ENCODE measurements at regions not wholly inside any gene's neighbourhood (a gene's known extent, or its start where the extent isn't known, plus 50 kb on each side); places are given as distances from the start of the nearest gene placed in this dataset.

DNA sequence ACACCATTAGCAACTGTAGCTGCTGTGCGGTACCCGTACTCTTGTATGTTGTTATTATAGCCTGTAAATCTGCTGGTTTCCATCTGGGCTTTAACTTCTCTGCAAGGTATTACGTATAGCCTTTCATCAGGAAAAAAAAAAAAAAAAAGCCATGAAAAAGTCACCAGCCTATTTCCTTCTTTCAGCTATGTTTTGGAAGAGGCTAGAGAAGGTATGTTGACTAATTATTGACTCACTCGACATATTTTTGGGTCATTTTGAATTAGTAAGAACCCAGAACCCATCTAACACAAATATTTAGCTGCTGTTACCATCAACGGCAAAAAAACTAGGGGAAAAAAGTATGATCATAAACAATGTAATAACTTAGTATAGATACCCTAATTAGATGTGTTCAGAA, 1395.6 kb downstream of the SUCLG1 start:
- H3K4me2 ChIP-seq (ENCODE audit: low read length): no peak overlapping the region
- no peak for TF ChIP-seq EZH2phosphoT487 (IDR thresholded peaks at IDR 0.05; ENCODE audit: borderline replicate concordance, low read length)
- TF ChIP-seq, protein P1, sequence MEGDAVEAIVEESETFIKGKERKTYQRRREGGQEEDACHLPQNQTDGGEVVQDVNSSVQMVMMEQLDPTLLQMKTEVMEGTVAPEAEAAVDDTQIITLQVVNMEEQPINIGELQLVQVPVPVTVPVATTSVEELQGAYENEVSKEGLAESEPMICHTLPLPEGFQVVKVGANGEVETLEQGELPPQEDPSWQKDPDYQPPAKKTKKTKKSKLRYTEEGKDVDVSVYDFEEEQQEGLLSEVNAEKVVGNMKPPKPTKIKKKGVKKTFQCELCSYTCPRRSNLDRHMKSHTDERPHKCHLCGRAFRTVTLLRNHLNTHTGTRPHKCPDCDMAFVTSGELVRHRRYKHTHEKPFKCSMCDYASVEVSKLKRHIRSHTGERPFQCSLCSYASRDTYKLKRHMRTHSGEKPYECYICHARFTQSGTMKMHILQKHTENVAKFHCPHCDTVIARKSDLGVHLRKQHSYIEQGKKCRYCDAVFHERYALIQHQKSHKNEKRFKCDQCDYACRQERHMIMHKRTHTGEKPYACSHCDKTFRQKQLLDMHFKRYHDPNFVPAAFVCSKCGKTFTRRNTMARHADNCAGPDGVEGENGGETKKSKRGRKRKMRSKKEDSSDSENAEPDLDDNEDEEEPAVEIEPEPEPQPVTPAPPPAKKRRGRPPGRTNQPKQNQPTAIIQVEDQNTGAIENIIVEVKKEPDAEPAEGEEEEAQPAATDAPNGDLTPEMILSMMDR (IDR thresholded peaks at IDR 0.05; ENCODE audit: low read depth, low read length, poor library complexity, severe bottlenecking): no peak
- H3K36me3 ChIP-seq (ENCODE audit: control insufficient read depth, low read length): no peaks in the 10 kb centered on the region
- no peak overlapping the region for H3K27ac ChIP-seq (ENCODE audit: low read depth, low read length)
- H4K20me1 ChIP-seq (ENCODE audit: control insufficient read depth, insufficient read depth, low read depth, low read length): no peaks in the 10 kb centered on the region
- no peaks in the 10 kb centered on the region for H3K27me3 ChIP-seq (ENCODE audit: control insufficient read depth, low read length)
- no peaks in the 10 kb centered on the region for H3F3A ChIP-seq (ENCODE audit: control insufficient read depth, insufficient read depth)
- H3K4me1 ChIP-seq (ENCODE audit: control insufficient read depth, low read length): no peaks in the 10 kb centered on the region
- H3K4me3 ChIP-seq (ENCODE audit: low read length): no peak overlapping the region
- no peaks in the 10 kb centered on the region for H3K9me3 ChIP-seq (ENCODE audit: control insufficient read depth, insufficient read depth, low read length)
- no peaks in the 10 kb centered on the region for H3K79me2 ChIP-seq (ENCODE audit: control insufficient read depth, low read length)
- H3K9me2 ChIP-seq (replicated peaks; ENCODE audit: control insufficient read depth, low read length): no peaks in the 10 kb centered on the region

GRCh38 chr2:83058683-83059082, 1400.4 kb downstream of the SUCLG1 start:
- Histone ChIP-seq H3K79me2 (ENCODE audit: control insufficient read depth, low read length) (no peaks in the 10 kb centered on the region), H3K27ac (ENCODE audit: low read depth, low read length) (no peak overlapping the region), H3K27me3 (ENCODE audit: control insufficient read depth, low read length) (no peaks in the 10 kb centered on the region), H3F3A (ENCODE audit: control insufficient read depth, insufficient read depth) (no peaks in the 10 kb centered on the region), H3K4me1 (ENCODE audit: control insufficient read depth, low read length) (no peaks in the 10 kb centered on the region), H3K36me3 (ENCODE audit: control insufficient read depth, low read length) (no peaks in the 10 kb centered on the region), H3K9me2 (replicated peaks; ENCODE audit: control insufficient read depth, low read length) (no peaks in the 10 kb centered on the region), H3K4me2 (ENCODE audit: low read length) (no peak overlapping the region), H3K4me3 (ENCODE audit: low read length) (no peak overlapping the region), H3K9me3 (ENCODE audit: control insufficient read depth, insufficient read depth, low read length) (no peaks in the 10 kb centered on the region), H4K20me1 (ENCODE audit: control insufficient read depth, insufficient read depth, low read depth, low read length) (no peaks in the 10 kb centered on the region)
- TF ChIP-seq EZH2phosphoT487 (IDR thresholded peaks at IDR 0.05; ENCODE audit: borderline replicate concordance, low read length): no peak
- TF ChIP-seq, protein P1 (IDR thresholded peaks at IDR 0.05; ENCODE audit: low read depth, low read length, poor library complexity, severe bottlenecking): no peak

- no peaks in the 10 kb centered on the region for H3K4me1 ChIP-seq (ENCODE audit: control insufficient read depth, low read length)
- H3F3A ChIP-seq (ENCODE audit: control insufficient read depth, insufficient read depth): no peaks in the 10 kb centered on the region
- H3K9me3 ChIP-seq (ENCODE audit: control insufficient read depth, insufficient read depth, low read length): no peaks in the 10 kb centered on the region
- TF ChIP-seq, protein P1 (IDR thresholded peaks at IDR 0.05; ENCODE audit: low read depth, low read length, poor library complexity, severe bottlenecking): no peak
- TF ChIP-seq EZH2phosphoT487 (IDR thresholded peaks at IDR 0.05; ENCODE audit: borderline replicate concordance, low read length): no peak
- no peaks in the 10 kb centered on the region for H3K27me3 ChIP-seq (ENCODE audit: control insufficient read depth, low read length)
- H3K36me3 ChIP-seq (ENCODE audit: control insufficient read depth, low read length): no peaks in the 10 kb centered on the region
- H3K9me2 ChIP-seq (replicated peaks; ENCODE audit: control insufficient read depth, low read length): no peaks in the 10 kb centered on the region
- H3K79me2 ChIP-seq (ENCODE audit: control insufficient read depth, low read length): no peaks in the 10 kb centered on the region
- no peak overlapping the region for H3K4me2 ChIP-seq (ENCODE audit: low read length)
- H3K4me3 ChIP-seq (ENCODE audit: low read length): no peak overlapping the region
- H3K27ac ChIP-seq (ENCODE audit: low read depth, low read length): no peak overlapping the region
- no peaks in the 10 kb centered on the region for H4K20me1 ChIP-seq (ENCODE audit: control insufficient read depth, insufficient read depth, low read depth, low read length)
These were observed 1403.6 kb downstream of the SUCLG1 start for GRCh38 chr2:83055376-83056010.

Data from DOHH2 (cell line).